HG02852 (cell line): ENCODE measurements at regions not wholly inside any gene's neighbourhood (a gene's known extent, or its start where the extent isn't known, plus 50 kb on each side); places are given as distances from the start of the nearest gene placed in this dataset.
"Not testable (repeated sequence)": the region's sequence is repeated elsewhere in the genome, so short reads cannot be mapped to it uniquely, and the experiment has no call there.

Experiments
- ATAC-seq: cut with Tn5 transposase; IDR thresholded peaks from one replicate; pipeline ENCODE4 v1.9.1; 2021; ENCODE audit warnings: mild to moderate bottlenecking, moderate library complexity; ENCODE audit not compliant: unreplicated experiment

DNA sequence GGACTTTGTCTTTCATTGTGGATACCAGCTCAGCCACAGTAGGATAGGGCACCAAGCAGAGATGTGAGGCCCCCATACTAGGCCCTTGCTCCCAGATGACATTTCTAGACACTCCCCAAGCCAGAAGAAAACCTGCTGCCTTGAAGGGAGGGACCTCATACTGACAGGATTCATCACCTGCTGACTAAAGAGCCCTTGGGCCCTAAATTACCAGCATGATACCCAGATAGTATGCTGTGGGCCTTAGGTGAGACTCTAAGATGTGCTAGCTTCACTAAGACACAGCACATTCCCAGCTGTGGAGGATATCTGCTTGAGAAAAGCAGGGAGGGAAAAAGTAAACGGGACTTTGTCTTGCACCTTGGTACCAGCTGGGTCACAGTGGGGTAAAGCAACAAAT lies 324.0 kb downstream of the TBL1XR1 start:
- ATAC-seq: no peak

DNA sequence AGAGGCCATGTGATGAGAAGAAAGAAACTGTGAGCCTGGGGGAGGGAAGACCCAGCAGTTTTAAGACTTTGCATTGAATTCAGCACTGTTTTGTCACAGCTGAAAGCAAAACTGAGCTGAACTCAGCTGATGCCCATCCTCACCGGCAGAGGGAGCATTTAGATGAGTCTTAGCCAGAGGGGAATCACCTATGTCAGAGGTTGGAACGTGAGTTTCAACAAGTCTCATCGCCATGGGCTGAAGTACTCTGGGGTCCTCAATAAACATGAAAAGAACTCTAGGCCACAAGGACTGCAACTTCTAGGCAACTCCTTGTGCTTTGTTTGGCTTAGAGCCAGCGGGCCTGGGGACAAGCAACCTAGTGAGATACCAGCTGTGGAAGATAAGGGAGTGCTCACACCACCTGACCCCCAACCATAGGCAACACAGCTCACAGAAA lies 324.5 kb downstream of the TBL1XR1 start:
- ATAC-seq: peak; percentile 95

DNA sequence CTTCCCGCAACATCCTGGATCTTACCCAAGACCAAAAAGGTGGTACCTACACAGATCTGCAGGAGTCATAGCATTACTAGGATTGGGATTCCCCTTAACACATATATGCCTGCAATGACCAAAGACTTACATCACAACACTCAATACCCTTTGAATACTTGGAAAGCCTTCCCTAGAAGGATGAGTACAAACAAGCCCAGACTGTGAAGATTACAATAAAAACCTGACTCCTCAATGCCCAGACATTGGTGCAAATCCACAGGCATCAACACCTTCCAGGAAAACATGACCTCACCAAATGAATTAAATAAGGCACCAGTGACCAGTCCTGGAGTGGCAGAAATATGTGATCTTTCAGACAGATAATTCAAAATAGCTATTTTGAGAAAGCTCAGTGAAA lies 326.8 kb downstream of the TBL1XR1 start:
- ATAC-seq: no peak

DNA sequence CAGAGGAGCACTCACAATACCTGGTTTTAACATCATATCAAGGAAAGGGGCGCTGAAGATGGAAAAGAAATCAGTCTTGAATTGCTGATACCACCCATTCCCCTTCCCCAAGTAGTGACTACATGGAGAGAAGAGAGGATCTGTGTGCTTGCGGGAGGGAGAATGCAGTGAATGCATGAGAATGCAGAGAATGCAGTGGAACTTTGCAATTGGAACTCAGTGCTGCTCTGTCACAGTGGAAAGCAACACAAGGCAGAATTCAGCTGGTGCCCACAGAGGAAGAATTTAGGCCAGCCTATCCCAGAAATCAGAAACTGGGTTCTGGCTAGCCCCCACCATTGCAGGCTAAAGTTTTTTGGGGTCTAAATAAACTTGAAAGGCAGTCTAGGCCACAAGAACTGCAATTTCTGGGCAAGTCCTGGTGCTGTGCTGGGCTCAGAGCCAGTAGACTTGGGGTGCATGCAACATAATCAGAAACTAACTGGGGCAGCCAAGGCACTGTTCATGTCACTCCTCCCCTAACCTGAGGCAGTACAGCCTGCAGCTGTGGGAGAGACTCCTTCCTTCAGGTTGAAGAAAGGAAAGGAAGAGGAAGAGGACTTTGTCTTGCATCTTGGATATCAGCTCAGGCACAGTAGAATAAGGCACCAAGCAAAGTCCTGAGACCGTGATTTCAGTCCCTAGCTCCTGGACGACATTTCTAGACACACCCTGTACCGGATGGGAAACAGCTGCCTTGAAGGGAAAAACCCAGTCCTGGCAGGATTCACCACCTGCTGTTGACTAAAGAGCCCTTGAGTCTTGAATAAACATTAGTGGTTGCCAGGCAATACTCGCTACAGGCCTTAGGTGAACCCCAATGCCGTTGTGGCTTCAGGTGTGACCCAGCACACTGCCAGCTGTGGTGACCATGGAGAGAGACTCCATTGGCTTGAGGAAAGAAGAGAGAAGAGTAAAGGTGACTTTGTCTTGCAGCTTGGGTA lies 329.3 kb downstream of the TBL1XR1 start:
- no peak for ATAC-seq

DNA sequence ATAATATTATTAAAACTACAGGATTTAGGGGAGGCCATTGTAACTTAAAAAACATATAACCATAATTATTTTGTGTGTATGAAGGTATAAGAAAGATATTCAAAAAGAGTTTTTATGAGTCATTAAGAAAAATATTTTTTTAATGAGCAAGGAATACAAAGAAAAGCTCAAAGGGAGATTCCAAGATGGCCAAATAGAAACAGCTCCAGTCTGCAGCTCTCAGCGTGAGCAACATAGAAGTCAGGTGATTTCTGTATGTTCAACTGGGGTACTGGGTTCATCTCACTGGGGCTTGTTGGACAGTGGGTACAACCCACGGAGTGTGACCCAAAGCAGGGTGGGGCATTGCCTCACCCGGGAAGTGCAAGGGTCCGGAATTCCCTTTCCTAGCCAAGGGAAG lies 336.1 kb downstream of the TBL1XR1 start:
- ATAC-seq: no peak

DNA sequence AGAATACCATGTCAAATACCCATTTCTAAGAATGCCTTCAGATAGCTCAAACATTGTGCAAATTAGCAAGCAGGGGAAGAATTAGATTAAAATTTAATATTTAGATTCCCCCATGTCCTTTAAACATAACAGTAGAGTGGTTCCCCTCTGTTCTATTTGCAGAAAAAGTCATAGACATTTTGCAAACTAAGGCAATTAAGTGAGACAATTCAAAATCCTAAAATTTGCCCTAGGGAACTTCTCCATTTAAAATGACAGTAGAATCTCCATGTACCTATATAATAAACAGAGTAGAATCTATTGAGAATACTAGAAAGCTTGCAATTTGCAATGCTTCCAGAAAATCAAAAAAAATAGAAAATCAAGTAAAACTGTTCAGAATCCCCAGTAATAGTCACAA lies 340.6 kb downstream of the TBL1XR1 start:
- ATAC-seq: no peak

DNA sequence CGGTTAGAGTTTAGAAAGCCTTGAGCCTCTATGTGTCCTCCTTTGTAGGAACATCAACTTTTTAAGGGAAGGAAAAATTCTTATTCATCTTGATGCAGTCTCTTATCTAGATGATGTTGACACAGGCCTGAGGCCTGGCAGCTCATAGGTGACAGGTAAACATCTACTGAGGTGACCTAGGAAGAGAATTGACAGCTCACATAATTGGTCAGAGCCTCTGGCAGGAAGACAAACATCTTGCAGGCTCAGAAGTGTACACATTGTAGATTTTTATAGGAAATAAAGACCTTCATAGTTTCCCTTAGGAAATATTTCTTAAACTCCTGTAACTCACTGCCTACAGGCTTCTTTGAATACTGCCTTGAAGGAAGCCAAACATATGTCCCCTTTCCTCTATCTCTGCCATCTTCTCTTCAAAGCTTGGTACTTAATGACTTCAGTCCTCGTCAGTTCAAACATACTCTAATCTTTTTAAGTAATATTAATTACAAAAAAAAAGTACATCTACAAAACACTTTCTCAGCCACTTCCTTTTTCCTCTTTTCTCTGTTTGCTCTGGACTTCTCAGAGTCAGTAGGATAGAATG lies 341.3 kb downstream of the TBL1XR1 start:
- ATAC-seq: no peak

DNA sequence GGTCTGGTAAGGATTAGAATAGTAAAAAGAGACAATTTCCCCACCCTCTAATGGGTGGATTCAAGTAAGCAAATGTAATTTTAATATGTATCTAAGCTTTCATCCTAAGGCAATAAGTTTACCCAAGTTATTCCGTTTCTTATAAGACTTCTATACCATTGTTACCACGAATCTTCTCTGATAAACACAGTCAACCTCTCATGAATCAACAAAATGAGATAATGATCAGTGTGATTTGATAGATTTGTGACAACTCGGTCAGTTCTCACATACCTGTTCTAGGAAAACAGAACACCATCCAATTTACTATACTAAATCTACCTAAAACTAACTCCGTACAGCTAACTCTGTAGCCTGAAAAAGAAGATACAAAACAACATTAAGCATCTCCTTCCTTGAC lies 342.1 kb downstream of the TBL1XR1 start:
- ATAC-seq: no peak

DNA sequence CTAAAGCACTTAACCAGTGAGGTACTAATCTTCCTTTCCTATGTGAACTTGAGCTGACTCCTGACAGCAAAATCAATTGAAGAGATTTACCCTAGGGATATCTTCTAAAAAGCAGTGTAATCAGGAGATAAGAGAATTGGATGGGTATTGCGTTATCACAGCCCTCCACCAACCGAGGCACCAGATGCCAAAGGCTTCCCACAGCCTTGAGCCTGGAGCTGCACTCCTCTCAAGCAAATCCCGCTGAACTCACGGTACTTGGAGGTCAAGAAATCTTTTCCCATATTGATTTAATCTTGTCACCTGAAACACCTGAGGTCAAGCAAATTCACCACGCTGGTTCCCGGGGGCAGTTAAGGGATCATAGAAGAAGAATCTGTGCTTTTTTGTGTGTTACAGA lies 346.8 kb downstream of the TBL1XR1 start:
- no peak for ATAC-seq

DNA sequence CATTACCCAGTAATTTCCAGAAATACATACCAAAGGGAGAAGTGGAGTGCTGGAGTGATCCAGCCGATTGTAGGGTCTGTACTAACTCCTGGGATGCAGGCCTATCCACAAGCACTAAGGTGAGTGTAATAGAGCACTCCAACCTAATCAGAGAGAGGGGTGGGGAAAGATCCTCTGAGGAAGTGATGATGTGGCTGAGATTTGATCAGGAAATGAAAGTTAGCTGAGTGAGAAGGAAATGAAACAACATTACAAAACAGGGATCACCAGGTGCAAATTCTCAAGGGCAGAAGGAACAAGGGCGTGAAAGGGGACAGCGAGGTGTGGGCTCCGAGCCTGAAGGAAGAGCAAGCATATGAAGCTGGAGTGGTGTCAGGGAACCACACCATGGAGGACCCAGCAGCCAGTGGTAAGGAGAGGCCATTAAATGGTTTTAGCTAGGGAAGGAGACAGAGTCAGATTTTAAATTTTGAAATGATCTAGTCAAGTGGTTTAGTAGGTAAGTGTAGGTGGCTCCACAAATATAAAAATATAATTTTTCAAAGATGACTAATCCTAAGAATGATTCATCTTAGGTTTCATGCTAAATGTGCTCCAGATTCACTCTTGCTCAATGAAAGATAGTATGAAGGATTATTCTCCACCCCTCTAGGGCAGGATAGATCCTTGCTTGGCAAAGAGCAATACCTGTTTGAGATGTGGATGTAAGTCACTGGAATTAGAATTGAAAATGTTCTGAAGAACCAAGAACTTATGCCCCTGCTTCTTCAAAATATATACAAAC lies 348.7 kb downstream of the TBL1XR1 start:
- no peak for ATAC-seq

DNA sequence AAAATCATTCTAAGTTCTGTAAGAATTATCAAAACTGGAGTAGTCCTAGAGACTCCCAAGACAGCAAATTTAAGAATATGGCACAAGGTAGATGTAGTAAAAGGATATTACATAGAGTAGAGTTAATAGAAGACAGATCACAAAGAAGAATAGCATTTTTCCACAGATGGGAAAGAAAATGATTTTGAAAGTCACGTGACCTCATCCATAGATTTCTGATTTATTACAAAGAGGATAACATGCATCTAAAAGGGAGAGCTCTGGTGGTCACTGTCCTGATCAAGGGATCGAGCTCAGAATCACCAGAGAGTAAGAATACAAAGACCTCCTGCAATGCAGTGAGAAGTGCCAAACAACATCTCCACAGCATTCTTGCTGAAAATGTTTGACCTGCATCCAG lies 354.4 kb downstream of the TBL1XR1 start:
- ATAC-seq: no peak

DNA sequence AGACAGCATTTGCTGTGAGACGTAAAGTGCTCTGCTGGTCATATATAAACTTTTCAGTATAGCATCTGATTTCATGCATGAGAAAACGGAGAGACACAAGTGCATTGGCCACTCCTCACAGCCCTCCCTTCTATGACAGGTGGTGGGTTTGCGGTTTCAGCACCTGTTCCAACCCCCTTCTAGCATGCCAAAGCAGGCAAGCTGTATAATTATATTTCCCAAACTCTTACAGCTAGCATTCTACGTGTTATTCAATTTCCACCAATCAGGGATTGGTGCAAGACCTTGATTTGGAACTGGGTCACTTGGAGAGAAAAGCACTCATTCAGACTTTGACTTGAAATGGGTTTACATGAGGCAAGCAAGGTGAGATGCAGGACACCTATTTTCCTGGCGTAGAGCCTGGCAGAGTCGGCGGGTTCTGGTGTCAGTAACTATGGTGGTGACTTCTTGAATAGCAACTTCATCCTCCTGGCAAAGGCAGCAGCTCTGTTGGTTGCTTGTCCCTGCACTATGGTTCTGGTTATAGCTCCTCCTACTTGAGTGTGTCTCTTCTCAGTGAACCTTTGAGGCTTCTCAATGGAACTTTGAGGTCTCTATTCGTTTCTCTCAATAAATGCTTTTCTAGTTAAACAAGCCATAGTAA lies 356.5 kb downstream of the TBL1XR1 start:
- ATAC-seq: no peak

DNA sequence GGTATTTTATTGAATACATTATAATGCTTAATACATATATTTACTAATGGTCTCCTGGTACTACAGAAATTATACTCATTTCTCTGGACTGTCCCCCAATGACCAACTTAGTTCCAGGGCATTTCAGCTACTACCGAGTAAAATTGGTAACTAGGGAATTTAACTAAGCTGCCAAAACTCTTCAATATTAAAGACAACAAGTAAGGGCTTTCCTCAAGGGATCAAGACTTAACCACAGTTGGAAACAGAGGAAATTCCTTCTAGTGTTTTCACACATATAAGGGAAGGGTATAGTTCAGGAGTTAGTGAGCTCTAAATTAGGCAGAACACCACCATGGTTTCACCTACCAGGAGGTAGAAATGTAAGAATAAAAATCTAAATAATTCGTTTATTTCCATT lies 357.4 kb downstream of the TBL1XR1 start:
- ATAC-seq: no peak

DNA sequence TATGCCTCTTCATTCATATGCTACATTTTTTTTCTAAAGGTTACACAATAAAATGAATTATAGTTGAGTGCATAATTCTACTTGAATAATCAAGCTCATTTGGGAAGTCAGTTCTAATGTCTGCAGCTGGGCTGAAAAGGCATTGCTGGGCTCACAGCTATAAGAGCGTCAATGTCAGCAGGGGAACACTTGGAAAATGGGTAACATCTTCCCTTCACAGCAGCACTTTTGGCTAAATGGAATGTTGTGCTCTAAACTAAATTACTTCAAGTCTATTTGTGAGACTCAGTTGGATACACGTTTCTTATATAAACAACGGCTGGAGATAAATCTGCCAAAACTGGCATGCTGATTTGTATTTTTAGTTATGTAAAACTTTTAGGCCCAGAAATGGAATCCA lies 357.8 kb downstream of the TBL1XR1 start:
- no peak for ATAC-seq

DNA sequence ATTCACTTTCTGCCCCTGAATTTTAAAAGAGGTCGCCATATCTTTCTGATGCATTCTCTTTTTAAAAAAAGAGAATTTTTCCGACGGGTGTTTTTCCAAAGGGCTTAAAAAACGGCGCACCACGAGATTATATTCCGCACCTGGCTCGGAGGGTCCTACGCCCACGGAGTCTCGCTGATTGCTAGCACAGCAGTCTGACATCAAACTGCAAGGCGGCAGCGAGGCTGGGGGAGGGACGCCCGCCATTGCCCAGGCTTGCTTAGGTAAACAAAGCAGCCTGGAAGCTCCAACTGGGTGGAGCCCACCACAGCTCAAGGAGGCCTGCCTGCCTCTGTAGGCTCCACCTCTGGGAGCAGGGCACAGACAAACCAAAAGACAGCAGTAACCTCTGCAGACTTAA lies 370.0 kb downstream of the TBL1XR1 start:
- not testable (repeated sequence) for ATAC-seq

DNA sequence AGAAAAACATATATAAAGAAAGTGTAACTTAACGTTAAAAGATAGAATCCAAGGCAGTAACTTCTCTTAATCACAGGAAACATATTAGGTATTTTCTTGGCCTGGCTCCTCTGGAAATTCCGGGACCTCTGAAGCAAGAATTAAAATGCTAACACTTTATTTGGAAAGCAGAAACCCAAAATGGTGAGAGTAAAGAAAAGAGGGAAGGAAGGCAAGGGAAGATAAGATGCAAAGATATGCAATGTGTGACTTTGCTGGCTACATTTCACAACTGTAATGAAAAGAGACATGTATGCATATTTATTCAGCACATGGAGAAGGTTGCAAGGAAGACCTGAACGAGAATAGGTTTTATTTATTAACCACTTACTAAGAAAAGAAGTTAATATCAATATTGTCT lies 372.5 kb downstream of the TBL1XR1 start:
- no peak for ATAC-seq

DNA sequence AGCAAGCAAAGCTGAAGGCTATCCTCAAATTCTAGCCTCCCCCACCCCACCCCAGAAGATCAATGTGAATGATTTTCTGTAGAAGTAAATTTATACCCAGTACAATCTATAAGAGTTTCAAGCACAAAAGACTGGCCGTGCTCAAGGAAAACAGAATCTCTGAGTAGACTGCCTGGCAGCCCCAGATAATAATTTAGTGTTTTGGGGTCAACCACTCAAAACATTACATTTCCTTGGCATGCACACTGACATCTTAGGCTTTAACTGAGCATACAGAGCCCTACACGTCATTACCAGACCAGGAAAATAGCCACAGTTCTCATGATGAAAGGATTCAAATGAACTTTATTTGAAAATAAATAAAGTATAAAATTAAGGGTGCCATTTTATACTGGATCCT lies 376.5 kb downstream of the TBL1XR1 start:
- ATAC-seq: no peak

DNA sequence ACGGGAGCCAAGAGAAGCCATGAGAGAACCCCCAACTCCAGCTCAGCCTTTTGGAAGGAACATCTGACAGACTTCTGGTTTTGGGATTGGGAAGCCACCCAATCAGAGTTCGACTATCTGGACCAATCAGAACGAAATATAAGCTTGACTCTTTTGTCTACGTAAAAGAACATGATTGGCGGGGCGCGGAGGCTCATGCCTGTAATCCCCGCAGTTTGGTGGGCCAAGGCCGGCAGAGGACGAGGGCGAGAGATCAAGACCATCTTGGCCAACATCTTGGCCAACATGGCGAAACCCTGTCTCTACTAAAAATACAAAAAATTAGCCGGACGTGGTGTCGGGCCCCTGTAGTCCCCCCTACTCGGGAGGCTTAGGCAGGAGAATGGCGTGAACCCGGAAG lies 380.3 kb downstream of the TBL1XR1 start:
- ATAC-seq: no peak

DNA sequence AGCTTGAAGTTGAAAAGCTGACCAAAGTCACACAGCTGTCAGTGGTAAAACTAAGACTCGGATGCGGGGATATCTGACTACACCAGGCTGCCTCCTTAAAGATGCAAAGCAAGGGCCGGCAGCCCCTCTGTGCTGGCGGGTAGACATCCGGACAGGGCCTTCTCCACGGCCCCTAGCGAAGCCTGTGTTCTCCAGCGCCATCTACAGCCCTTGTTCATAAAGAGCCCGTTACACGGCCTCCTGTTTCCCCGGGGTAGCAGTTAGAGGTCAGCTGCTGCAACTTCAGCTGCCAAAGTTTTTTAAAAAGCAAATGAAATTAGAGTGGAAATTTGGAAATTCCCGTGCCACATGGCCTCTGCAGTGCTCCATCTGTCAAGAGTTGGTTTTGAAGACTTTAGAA lies 383.0 kb downstream of the TBL1XR1 start:
- peak; percentile 94 for ATAC-seq

DNA sequence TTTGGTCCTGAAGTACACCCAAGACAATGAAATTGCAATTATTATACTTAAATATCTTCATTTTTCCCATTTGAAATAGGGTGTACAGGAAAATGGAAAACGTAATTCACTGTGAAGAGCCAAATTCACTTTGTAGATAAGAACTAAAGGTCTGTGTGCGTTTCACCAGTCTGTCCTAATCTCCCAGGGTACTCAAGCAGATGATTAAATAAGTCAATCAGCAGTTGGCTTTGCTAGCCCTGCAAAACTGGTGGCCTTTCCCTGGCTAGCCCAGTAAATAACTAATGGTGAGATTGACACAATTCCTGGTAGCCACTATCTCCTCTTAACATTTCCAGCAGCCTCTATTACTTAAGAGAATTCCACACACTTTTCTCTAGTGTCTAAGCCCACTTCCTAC lies 389.3 kb downstream of the TBL1XR1 start:
- no peak for ATAC-seq

DNA sequence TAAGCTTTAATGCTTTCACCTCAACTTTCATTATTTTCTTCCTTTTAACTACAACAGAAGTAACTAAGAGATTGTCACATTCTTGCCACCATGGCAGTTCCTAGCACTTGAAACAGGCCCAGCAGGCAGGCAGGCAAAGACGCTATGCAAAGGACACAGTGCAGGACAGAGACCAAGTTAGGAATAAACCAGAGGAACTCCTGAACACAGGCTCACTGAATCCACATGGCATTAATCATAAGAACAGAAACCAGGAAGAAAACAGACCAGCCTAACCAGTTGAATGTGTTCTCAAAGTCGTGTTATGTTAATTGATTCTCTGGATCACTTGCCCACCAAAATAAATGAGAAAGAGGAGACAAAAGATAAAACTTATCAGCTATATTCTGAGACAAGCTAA lies 397.6 kb downstream of the TBL1XR1 start:
- no peak for ATAC-seq
